ENCODE measurements at regions not wholly inside any gene's neighbourhood (a gene's known extent, or its start where the extent isn't known, plus 50 kb on each side); places are given as distances from the start of the nearest gene placed in this dataset.
"Not testable (repeated sequence)": the region's sequence is repeated elsewhere in the genome, so short reads cannot be mapped to it uniquely, and the experiment has no call there.

GRCh38 chr2:110318898-110319297 is 106.6 kb upstream of the MTLN start:
- not testable (repeated sequence) for H3K9ac ChIP-seq (ENCODE audit: low read length); H3K36me3 ChIP-seq (ENCODE audit: insufficient read depth, low read length); H3K4me3 ChIP-seq (ENCODE audit: insufficient read depth, low read depth, low read length); H3K4me3 Mint-ChIP-seq (ENCODE audit: unreplicated experiment); H3K27ac ChIP-seq (ENCODE audit: low read depth, low read length); H3K4me1 Mint-ChIP-seq (ENCODE audit: low read depth, unreplicated experiment); H3K27ac Mint-ChIP-seq (ENCODE audit: unreplicated experiment); H3K27me3 ChIP-seq (ENCODE audit: insufficient read depth, low read length); H3K79me2 ChIP-seq (ENCODE audit: insufficient read depth, low read length); DNase-seq (ENCODE audit: low read depth); H3K4me1 ChIP-seq (ENCODE audit: insufficient read depth, low read length); H3K36me3 Mint-ChIP-seq (ENCODE audit: low read depth, unreplicated experiment); H3K9me3 Mint-ChIP-seq (ENCODE audit: unreplicated experiment); H3K27me3 Mint-ChIP-seq (ENCODE audit: low read depth, unreplicated experiment); H3K9me3 ChIP-seq (ENCODE audit: insufficient read depth, low read depth, low read length); H4K20me1 ChIP-seq (ENCODE audit: insufficient read depth, low read length); H3K4me2 ChIP-seq (ENCODE audit: low read length); FAIRE-seq; H2AFZ ChIP-seq (ENCODE audit: low read depth, low read length)

- not testable (repeated sequence) for H3K36me3 Mint-ChIP-seq (ENCODE audit: low read depth, unreplicated experiment); H3K27ac Mint-ChIP-seq (ENCODE audit: unreplicated experiment); H3K4me1 Mint-ChIP-seq (ENCODE audit: low read depth, unreplicated experiment); H3K27ac ChIP-seq (ENCODE audit: low read depth, low read length); H3K4me2 ChIP-seq (ENCODE audit: low read length); H3K27me3 Mint-ChIP-seq (ENCODE audit: low read depth, unreplicated experiment); H3K9ac ChIP-seq (ENCODE audit: low read length); H4K20me1 ChIP-seq (ENCODE audit: insufficient read depth, low read length); H3K9me3 Mint-ChIP-seq (ENCODE audit: unreplicated experiment); H3K4me3 ChIP-seq (ENCODE audit: insufficient read depth, low read depth, low read length); H3K4me1 ChIP-seq (ENCODE audit: insufficient read depth, low read length); H3K27me3 ChIP-seq (ENCODE audit: insufficient read depth, low read length); H3K9me3 ChIP-seq (ENCODE audit: insufficient read depth, low read depth, low read length); H3K79me2 ChIP-seq (ENCODE audit: insufficient read depth, low read length); H2AFZ ChIP-seq (ENCODE audit: low read depth, low read length); DNase-seq (ENCODE audit: low read depth); H3K36me3 ChIP-seq (ENCODE audit: insufficient read depth, low read length); H3K4me3 Mint-ChIP-seq (ENCODE audit: unreplicated experiment)
- FAIRE-seq = peak; percentile 52
Measured at GRCh38 chr2:110317377-110317776, 105.0 kb upstream of the MTLN start.

GRCh38 chr2:110316051-110316865 is 103.9 kb upstream of the MTLN start:
- not testable (repeated sequence) for H4K20me1 ChIP-seq (ENCODE audit: insufficient read depth, low read length); H3K9me3 Mint-ChIP-seq (ENCODE audit: unreplicated experiment); H3K4me3 Mint-ChIP-seq (ENCODE audit: unreplicated experiment); H3K4me1 ChIP-seq (ENCODE audit: insufficient read depth, low read length); H3K27ac Mint-ChIP-seq (ENCODE audit: unreplicated experiment); H3K36me3 ChIP-seq (ENCODE audit: insufficient read depth, low read length); DNase-seq (ENCODE audit: low read depth); H3K36me3 Mint-ChIP-seq (ENCODE audit: low read depth, unreplicated experiment); H3K79me2 ChIP-seq (ENCODE audit: insufficient read depth, low read length); H3K4me1 Mint-ChIP-seq (ENCODE audit: low read depth, unreplicated experiment); H3K4me3 ChIP-seq (ENCODE audit: insufficient read depth, low read depth, low read length); H3K9ac ChIP-seq (ENCODE audit: low read length); H3K4me2 ChIP-seq (ENCODE audit: low read length); H3K9me3 ChIP-seq (ENCODE audit: insufficient read depth, low read depth, low read length); FAIRE-seq; H2AFZ ChIP-seq (ENCODE audit: low read depth, low read length); H3K27me3 Mint-ChIP-seq (ENCODE audit: low read depth, unreplicated experiment); H3K27me3 ChIP-seq (ENCODE audit: insufficient read depth, low read length); H3K27ac ChIP-seq (ENCODE audit: low read depth, low read length)

GRCh38 chr2:110315054-110315820 is 102.9 kb upstream of the MTLN start:
- H3K4me2 ChIP-seq (ENCODE audit: low read length); FAIRE-seq; H3K27ac ChIP-seq (ENCODE audit: low read depth, low read length): not testable (repeated sequence)

DNA sequence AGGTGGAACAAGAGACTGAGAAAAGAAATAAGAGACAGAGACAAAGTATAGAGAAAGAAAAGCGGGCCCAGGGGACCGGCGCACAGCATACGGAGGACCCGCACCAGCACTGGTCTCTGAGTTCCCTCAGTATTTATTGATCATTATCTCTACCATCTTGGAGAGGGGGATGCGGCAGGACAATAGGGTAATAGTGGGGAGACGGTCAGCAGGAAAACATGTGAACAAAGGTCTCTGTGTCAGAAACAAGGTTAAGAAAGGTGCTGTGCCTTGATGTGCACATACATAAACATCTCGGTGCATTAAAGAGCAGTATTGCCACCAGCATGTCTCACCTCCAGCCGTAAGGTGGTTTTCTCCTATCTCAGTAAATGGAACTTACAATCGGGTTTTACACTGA is 102.1 kb upstream of the MTLN start:
- H3K9me3 ChIP-seq (ENCODE audit: insufficient read depth, low read depth, low read length); H4K20me1 ChIP-seq (ENCODE audit: insufficient read depth, low read length); H3K27ac ChIP-seq (ENCODE audit: low read depth, low read length); H3K4me1 Mint-ChIP-seq (ENCODE audit: low read depth, unreplicated experiment); H3K79me2 ChIP-seq (ENCODE audit: insufficient read depth, low read length); H3K27ac Mint-ChIP-seq (ENCODE audit: unreplicated experiment); H3K9me3 Mint-ChIP-seq (ENCODE audit: unreplicated experiment); H3K4me3 Mint-ChIP-seq (ENCODE audit: unreplicated experiment); H3K4me2 ChIP-seq (ENCODE audit: low read length); H2AFZ ChIP-seq (ENCODE audit: low read depth, low read length); H3K9ac ChIP-seq (ENCODE audit: low read length); FAIRE-seq; H3K4me1 ChIP-seq (ENCODE audit: insufficient read depth, low read length); H3K27me3 Mint-ChIP-seq (ENCODE audit: low read depth, unreplicated experiment); DNase-seq (ENCODE audit: low read depth); H3K36me3 ChIP-seq (ENCODE audit: insufficient read depth, low read length); H3K4me3 ChIP-seq (ENCODE audit: insufficient read depth, low read depth, low read length); H3K27me3 ChIP-seq (ENCODE audit: insufficient read depth, low read length); H3K36me3 Mint-ChIP-seq (ENCODE audit: low read depth, unreplicated experiment): not testable (repeated sequence)

More at GRCh38 chr2:110315054-110315820, 102.9 kb upstream of the MTLN start:
- not testable (repeated sequence) for H2AFZ ChIP-seq (ENCODE audit: low read depth, low read length); H3K9me3 Mint-ChIP-seq (ENCODE audit: unreplicated experiment); H3K27ac Mint-ChIP-seq (ENCODE audit: unreplicated experiment); H3K79me2 ChIP-seq (ENCODE audit: insufficient read depth, low read length); H3K4me1 ChIP-seq (ENCODE audit: insufficient read depth, low read length); H3K36me3 ChIP-seq (ENCODE audit: insufficient read depth, low read length); H4K20me1 ChIP-seq (ENCODE audit: insufficient read depth, low read length); H3K4me3 Mint-ChIP-seq (ENCODE audit: unreplicated experiment); H3K4me3 ChIP-seq (ENCODE audit: insufficient read depth, low read depth, low read length); H3K27me3 ChIP-seq (ENCODE audit: insufficient read depth, low read length); H3K4me1 Mint-ChIP-seq (ENCODE audit: low read depth, unreplicated experiment); DNase-seq (ENCODE audit: low read depth); H3K9me3 ChIP-seq (ENCODE audit: insufficient read depth, low read depth, low read length); H3K9ac ChIP-seq (ENCODE audit: low read length); H3K27me3 Mint-ChIP-seq (ENCODE audit: low read depth, unreplicated experiment); H3K36me3 Mint-ChIP-seq (ENCODE audit: low read depth, unreplicated experiment)

DNA sequence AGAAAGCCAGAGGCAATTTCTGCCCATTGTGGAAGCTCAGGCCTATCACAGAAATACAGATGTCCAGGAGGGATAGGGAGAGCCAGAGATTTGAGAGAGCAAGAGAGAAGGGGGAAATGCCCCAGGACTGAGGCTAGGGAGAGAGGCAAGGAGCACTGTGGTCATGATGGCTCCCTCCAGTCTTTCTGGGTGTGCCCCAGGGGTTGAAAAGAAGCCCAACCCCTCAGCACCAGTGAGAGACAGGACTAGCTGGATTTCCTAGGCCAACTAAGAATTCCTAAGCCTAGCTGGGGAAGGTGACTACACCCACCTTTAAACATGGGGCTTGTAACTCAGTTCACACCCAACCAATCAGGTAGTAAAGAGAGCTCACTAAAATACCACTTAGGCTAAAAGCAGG is 100.7 kb upstream of the MTLN start:
- not testable (repeated sequence) for H2AFZ ChIP-seq (ENCODE audit: low read depth, low read length); H3K27ac ChIP-seq (ENCODE audit: low read depth, low read length); H3K27ac Mint-ChIP-seq (ENCODE audit: unreplicated experiment); H3K27me3 Mint-ChIP-seq (ENCODE audit: low read depth, unreplicated experiment); H3K79me2 ChIP-seq (ENCODE audit: insufficient read depth, low read length); H3K9ac ChIP-seq (ENCODE audit: low read length); H3K27me3 ChIP-seq (ENCODE audit: insufficient read depth, low read length); H3K4me2 ChIP-seq (ENCODE audit: low read length); H3K9me3 ChIP-seq (ENCODE audit: insufficient read depth, low read depth, low read length); H3K4me1 ChIP-seq (ENCODE audit: insufficient read depth, low read length); DNase-seq (ENCODE audit: low read depth); FAIRE-seq; H3K4me3 ChIP-seq (ENCODE audit: insufficient read depth, low read depth, low read length); H3K4me3 Mint-ChIP-seq (ENCODE audit: unreplicated experiment); H3K36me3 Mint-ChIP-seq (ENCODE audit: low read depth, unreplicated experiment); H3K9me3 Mint-ChIP-seq (ENCODE audit: unreplicated experiment); H4K20me1 ChIP-seq (ENCODE audit: insufficient read depth, low read length); H3K4me1 Mint-ChIP-seq (ENCODE audit: low read depth, unreplicated experiment); H3K36me3 ChIP-seq (ENCODE audit: insufficient read depth, low read length)
